GM23338 (cell line): ENCODE measurements at regions not wholly inside any gene's neighbourhood (a gene's known extent, or its start where the extent isn't known, plus 50 kb on each side); places are given as distances from the start of the nearest gene placed in this dataset.

ENCODE experiments used
- ATAC-seq: fragments of 200-7000 bp; cut with Tn5 transposase; 3 replicates; pipeline ENCODE4 v1.9.1; 2020
- DNase-seq: peaks from one replicate; pipeline ENCODE4 v3.0.0-alpha.2; 2015; ENCODE audit warnings: low spot score
- H2AFZ ChIP-seq: fragments of 200-600 bp; sonication (generic); 2 replicates; pipeline ENCODE4 v1.8.0; 2016; ENCODE audit warnings: antibody characterized with exemption, mild to moderate bottlenecking, moderate library complexity
- H3F3A ChIP-seq: fragments of 200-600 bp; sonication (generic); replicated peaks from 2 replicates; pipeline ENCODE4 v1.8.0; 2017; ENCODE audit warnings: antibody characterized with exemption, mixed run types, low read depth
- H3K27ac ChIP-seq: fragments of 200-600 bp; sonication (generic); 2 replicates; pipeline ENCODE4 v1.6.1; 2016; ENCODE audit warnings: low read depth
- H3K27me3 ChIP-seq: fragments of 200-600 bp; sonication (generic); 2 replicates; pipeline ENCODE4 v1.8.0; 2016; ENCODE audit warnings: mild to moderate bottlenecking, mixed run types, moderate library complexity; ENCODE audit not compliant: insufficient read depth
- H3K36me3 ChIP-seq: fragments of 200-600 bp; sonication (generic); 2 replicates; pipeline ENCODE4 v1.8.0; 2016; ENCODE audit warnings: mild to moderate bottlenecking; ENCODE audit not compliant: insufficient read depth
- H3K4me1 ChIP-seq: fragments of 200-600 bp; sonication (generic); 2 replicates; pipeline ENCODE4 v1.8.0; 2016; ENCODE audit warnings: mild to moderate bottlenecking, moderate library complexity; ENCODE audit not compliant: insufficient read depth
- H3K4me2 ChIP-seq: fragments of 200-600 bp; sonication (generic); 2 replicates; pipeline ENCODE4 v1.7.1; 2017; ENCODE audit warnings: mixed run types
- H3K4me3 ChIP-seq: fragments of 200-600 bp; sonication (generic); 2 replicates; pipeline ENCODE4 v1.6.1; 2016; ENCODE audit warnings: mixed run types
- H3K79me2 ChIP-seq: fragments of 200-600 bp; sonication (generic); replicated peaks from 2 replicates; pipeline ENCODE4 v1.8.0; 2017; ENCODE audit warnings: mild to moderate bottlenecking; ENCODE audit not compliant: insufficient read depth
- H3K9me2 ChIP-seq: fragments of 200-600 bp; sonication (generic); 2 replicates; pipeline ENCODE4 v1.8.0; 2017; ENCODE audit not compliant: insufficient read depth
- H4K20me1 ChIP-seq: fragments of 200-600 bp; sonication (generic); replicated peaks from 2 replicates; pipeline ENCODE4 v1.8.0; 2017; ENCODE audit warnings: mild to moderate bottlenecking; ENCODE audit not compliant: insufficient read depth
- H3K27ac Mint-ChIP-seq: 2 replicates; pipeline ENCODE4 v1.8.0; 2020; ENCODE audit warnings: inconsistent platforms, mild to moderate bottlenecking, moderate library complexity, mixed read lengths
- H3K27me3 Mint-ChIP-seq: 3 replicates; pipeline ENCODE4 v1.8.0; 2022; ENCODE audit warnings: low read depth, mild to moderate bottlenecking, moderate library complexity, mixed read lengths, inconsistent platforms; ENCODE audit not compliant: insufficient read depth, poor library complexity
- H3K36me3 Mint-ChIP-seq: 3 replicates; pipeline ENCODE4 v1.8.0; 2021; ENCODE audit warnings: low read depth, mild to moderate bottlenecking, inconsistent platforms, moderate library complexity, mixed read lengths
- H3K4me1 Mint-ChIP-seq: 3 replicates; pipeline ENCODE4 v1.8.0; 2020; ENCODE audit warnings: mild to moderate bottlenecking, inconsistent platforms, mixed read lengths
- H3K4me3 Mint-ChIP-seq: 3 replicates; pipeline ENCODE4 v1.8.0; 2021; ENCODE audit warnings: moderate library complexity, mild to moderate bottlenecking, inconsistent platforms, mixed read lengths
- H3K9me3 Mint-ChIP-seq: 3 replicates; pipeline ENCODE4 v1.8.0; 2020; ENCODE audit warnings: moderate library complexity, mild to moderate bottlenecking, inconsistent platforms, mixed read lengths
- CREB1 ChIP-seq: fragments of 250-450 bp; sonication (Bioruptor Pico); IDR thresholded peaks from 2 replicates; pipeline ENCODE4 v1.5.0; 2020; ENCODE audit warnings: low read depth, mild to moderate bottlenecking, moderate library complexity
- EZH2 ChIP-seq: fragments of 200-600 bp; sonication (generic); IDR thresholded peaks from one replicate; pipeline ENCODE4 v1.8.0; 2017; ENCODE audit warnings: antibody characterized with exemption, mild to moderate bottlenecking, low read depth; ENCODE audit not compliant: unreplicated experiment
- EZH2phosphoT487 ChIP-seq: fragments of 200-600 bp; sonication (generic); IDR thresholded peaks from one replicate; pipeline ENCODE4 v1.8.1; 2018; ENCODE audit warnings: antibody characterized with exemption; ENCODE audit not compliant: unreplicated experiment
- JUNB ChIP-seq: IDR thresholded peaks from one replicate; pipeline ENCODE4 v1.6.1; 2016; ENCODE audit warnings: antibody characterized with exemption; ENCODE audit not compliant: unreplicated experiment
- NANOG ChIP-seq: IDR thresholded peaks from 2 replicates; pipeline ENCODE4 v1.6.1; 2016; ENCODE audit warnings: antibody characterized with exemption, borderline replicate concordance
- POLR2AphosphoS5 ChIP-seq: IDR thresholded peaks from 2 replicates; pipeline ENCODE4 v1.6.1; 2016; ENCODE audit warnings: antibody characterized with exemption, low read depth
- STAT1 ChIP-seq: IDR thresholded peaks from one replicate; pipeline ENCODE4 v1.6.1; 2016; ENCODE audit warnings: antibody characterized with exemption; ENCODE audit not compliant: unreplicated experiment
- ZNF114 ChIP-seq: fragments of 250-450 bp; sonication (Bioruptor Pico); IDR thresholded peaks from 2 replicates; pipeline ENCODE4 v1.5.0; 2020; ENCODE audit warnings: mild to moderate bottlenecking, moderate library complexity
- ZNF331 ChIP-seq: fragments of 250-450 bp; sonication (Bioruptor Pico); IDR thresholded peaks from 2 replicates; pipeline ENCODE4 v1.5.0; 2020; ENCODE audit warnings: low read depth, mild to moderate bottlenecking, moderate library complexity
- TF ChIP-seq, protein P1 (sequence below), 2 experiments: fragments of 200-600 bp in 1 of 2; sonication (generic) in 1 of 2; conservative IDR thresholded peaks; 2 replicates each; pipeline versions ENCODE4 v1.5.1 to v1.6.1; 2016 to 2017; ENCODE audit warnings: antibody characterized with exemption in 2 of 2, low read depth in 2 of 2, mild to moderate bottlenecking in 2 of 2, moderate library complexity in 1 of 2
- TF ChIP-seq, protein P2 (sequence below): IDR thresholded peaks from 2 replicates; pipeline ENCODE4 v1.6.1; 2016; ENCODE audit warnings: antibody characterized with exemption
- TF ChIP-seq, protein P3 (sequence below): fragments of 250-450 bp; sonication (Bioruptor Pico); IDR thresholded peaks from 2 replicates; pipeline ENCODE4 v1.5.0; 2020; ENCODE audit warnings: mild to moderate bottlenecking, moderate library complexity
- TF ChIP-seq, protein P4 (sequence below): IDR thresholded peaks from one replicate; pipeline ENCODE4 v1.6.1; 2018; ENCODE audit warnings: antibody characterized with exemption; ENCODE audit not compliant: unreplicated experiment

DNA sequence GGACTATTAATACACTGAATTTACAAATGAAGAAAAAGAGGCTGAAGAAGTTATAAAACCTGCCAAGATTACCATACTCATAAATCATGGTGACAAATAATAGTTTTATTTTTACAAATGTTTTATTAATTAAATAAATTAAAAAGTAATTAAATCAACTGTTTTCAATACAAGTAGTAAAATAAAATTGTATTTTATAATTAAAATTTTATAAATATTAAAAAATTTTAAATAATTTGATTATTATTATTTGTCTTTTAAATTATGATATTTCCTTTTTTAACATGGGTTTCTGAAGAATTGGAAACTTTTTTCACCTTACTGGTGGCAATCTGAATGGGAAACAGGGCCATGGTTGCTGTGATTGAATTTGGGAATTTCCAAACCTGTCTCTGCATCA lies 177.3 kb upstream of the TSHZ2 start:
- Mint-ChIP-seq H3K9me3 (no peaks in the 10 kb centered on the region), H3K27ac (no peak overlapping the region), H3K36me3 (no peaks in the 10 kb centered on the region), H3K4me1 (no peaks in the 10 kb centered on the region), H3K27me3 (no peaks in the 10 kb centered on the region), H3K4me3 (no peak overlapping the region)
- Histone ChIP-seq H3K4me2 (no peak overlapping the region), H3K27me3 (no peaks in the 10 kb centered on the region), H4K20me1 (no peaks in the 10 kb centered on the region), H3K4me1 (no peaks in the 10 kb centered on the region), H3K4me3 (no peak overlapping the region), H3K79me2 (no peaks in the 10 kb centered on the region), H3F3A (no peaks in the 10 kb centered on the region), H3K9me2 (no peaks in the 10 kb centered on the region), H3K36me3 (no peaks in the 10 kb centered on the region), H3K27ac (no peak overlapping the region), H2AFZ (no peak overlapping the region)
- TF ChIP-seq STAT1, result no peak
- TF ChIP-seq ZNF114 (CRISPR knock-in tag), result no peak
- TF ChIP-seq EZH2, result no peak
- no peak for TF ChIP-seq JUNB
- TF ChIP-seq, protein P1, sequence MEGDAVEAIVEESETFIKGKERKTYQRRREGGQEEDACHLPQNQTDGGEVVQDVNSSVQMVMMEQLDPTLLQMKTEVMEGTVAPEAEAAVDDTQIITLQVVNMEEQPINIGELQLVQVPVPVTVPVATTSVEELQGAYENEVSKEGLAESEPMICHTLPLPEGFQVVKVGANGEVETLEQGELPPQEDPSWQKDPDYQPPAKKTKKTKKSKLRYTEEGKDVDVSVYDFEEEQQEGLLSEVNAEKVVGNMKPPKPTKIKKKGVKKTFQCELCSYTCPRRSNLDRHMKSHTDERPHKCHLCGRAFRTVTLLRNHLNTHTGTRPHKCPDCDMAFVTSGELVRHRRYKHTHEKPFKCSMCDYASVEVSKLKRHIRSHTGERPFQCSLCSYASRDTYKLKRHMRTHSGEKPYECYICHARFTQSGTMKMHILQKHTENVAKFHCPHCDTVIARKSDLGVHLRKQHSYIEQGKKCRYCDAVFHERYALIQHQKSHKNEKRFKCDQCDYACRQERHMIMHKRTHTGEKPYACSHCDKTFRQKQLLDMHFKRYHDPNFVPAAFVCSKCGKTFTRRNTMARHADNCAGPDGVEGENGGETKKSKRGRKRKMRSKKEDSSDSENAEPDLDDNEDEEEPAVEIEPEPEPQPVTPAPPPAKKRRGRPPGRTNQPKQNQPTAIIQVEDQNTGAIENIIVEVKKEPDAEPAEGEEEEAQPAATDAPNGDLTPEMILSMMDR (conservative IDR thresholded peaks at IDR 0.05; ENCODE audit: low read depth in 2 of 2), result no peak
- TF ChIP-seq, protein P2, sequence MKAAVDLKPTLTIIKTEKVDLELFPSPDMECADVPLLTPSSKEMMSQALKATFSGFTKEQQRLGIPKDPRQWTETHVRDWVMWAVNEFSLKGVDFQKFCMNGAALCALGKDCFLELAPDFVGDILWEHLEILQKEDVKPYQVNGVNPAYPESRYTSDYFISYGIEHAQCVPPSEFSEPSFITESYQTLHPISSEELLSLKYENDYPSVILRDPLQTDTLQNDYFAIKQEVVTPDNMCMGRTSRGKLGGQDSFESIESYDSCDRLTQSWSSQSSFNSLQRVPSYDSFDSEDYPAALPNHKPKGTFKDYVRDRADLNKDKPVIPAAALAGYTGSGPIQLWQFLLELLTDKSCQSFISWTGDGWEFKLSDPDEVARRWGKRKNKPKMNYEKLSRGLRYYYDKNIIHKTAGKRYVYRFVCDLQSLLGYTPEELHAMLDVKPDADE, result no peak
- TF ChIP-seq CREB1 (CRISPR knock-in tag), result no peak
- TF ChIP-seq, protein P3, sequence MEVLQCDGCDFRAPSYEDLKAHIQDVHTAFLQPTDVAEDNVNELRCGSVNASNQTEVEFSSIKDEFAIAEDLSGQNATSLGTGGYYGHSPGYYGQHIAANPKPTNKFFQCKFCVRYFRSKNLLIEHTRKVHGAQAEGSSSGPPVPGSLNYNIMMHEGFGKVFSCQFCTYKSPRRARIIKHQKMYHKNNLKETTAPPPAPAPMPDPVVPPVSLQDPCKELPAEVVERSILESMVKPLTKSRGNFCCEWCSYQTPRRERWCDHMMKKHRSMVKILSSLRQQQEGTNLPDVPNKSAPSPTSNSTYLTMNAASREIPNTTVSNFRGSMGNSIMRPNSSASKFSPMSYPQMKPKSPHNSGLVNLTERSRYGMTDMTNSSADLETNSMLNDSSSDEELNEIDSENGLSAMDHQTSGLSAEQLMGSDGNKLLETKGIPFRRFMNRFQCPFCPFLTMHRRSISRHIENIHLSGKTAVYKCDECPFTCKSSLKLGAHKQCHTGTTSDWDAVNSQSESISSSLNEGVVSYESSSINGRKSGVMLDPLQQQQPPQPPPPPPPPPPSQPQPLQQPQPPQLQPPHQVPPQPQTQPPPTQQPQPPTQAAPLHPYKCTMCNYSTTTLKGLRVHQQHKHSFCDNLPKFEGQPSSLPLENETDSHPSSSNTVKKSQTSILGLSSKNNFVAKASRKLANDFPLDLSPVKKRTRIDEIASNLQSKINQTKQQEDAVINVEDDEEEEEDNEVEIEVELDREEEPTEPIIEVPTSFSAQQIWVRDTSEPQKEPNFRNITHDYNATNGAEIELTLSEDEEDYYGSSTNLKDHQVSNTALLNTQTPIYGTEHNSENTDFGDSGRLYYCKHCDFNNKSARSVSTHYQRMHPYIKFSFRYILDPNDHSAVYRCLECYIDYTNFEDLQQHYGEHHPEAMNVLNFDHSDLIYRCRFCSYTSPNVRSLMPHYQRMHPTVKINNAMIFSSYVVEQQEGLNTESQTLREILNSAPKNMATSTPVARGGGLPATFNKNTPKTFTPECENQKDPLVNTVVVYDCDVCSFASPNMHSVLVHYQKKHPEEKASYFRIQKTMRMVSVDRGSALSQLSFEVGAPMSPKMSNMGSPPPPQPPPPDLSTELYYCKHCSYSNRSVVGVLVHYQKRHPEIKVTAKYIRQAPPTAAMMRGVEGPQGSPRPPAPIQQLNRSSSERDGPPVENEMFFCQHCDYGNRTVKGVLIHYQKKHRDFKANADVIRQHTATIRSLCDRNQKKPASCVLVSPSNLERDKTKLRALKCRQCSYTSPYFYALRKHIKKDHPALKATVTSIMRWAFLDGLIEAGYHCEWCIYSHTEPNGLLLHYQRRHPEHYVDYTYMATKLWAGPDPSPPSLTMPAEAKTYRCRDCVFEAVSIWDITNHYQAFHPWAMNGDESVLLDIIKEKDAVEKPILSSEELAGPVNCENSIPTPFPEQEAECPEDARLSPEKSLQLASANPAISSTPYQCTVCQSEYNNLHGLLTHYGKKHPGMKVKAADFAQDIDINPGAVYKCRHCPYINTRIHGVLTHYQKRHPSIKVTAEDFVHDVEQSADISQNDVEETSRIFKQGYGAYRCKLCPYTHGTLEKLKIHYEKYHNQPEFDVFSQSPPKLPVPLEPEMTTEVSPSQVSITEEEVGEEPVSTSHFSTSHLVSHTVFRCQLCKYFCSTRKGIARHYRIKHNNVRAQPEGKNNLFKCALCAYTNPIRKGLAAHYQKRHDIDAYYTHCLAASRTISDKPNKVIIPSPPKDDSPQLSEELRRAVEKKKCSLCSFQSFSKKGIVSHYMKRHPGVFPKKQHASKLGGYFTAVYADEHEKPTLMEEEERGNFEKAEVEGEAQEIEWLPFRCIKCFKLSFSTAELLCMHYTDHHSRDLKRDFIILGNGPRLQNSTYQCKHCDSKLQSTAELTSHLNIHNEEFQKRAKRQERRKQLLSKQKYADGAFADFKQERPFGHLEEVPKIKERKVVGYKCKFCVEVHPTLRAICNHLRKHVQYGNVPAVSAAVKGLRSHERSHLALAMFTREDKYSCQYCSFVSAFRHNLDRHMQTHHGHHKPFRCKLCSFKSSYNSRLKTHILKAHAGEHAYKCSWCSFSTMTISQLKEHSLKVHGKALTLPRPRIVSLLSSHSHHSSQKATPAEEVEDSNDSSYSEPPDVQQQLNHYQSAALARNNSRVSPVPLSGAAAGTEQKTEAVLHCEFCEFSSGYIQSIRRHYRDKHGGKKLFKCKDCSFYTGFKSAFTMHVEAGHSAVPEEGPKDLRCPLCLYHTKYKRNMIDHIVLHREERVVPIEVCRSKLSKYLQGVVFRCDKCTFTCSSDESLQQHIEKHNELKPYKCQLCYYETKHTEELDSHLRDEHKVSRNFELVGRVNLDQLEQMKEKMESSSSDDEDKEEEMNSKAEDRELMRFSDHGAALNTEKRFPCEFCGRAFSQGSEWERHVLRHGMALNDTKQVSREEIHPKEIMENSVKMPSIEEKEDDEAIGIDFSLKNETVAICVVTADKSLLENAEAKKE (CRISPR knock-in tag), result no peak
- TF ChIP-seq ZNF331 (CRISPR knock-in tag), result no peak
- TF ChIP-seq EZH2phosphoT487, result no peak
- TF ChIP-seq POLR2AphosphoS5, result no peak
- TF ChIP-seq, protein P4, sequence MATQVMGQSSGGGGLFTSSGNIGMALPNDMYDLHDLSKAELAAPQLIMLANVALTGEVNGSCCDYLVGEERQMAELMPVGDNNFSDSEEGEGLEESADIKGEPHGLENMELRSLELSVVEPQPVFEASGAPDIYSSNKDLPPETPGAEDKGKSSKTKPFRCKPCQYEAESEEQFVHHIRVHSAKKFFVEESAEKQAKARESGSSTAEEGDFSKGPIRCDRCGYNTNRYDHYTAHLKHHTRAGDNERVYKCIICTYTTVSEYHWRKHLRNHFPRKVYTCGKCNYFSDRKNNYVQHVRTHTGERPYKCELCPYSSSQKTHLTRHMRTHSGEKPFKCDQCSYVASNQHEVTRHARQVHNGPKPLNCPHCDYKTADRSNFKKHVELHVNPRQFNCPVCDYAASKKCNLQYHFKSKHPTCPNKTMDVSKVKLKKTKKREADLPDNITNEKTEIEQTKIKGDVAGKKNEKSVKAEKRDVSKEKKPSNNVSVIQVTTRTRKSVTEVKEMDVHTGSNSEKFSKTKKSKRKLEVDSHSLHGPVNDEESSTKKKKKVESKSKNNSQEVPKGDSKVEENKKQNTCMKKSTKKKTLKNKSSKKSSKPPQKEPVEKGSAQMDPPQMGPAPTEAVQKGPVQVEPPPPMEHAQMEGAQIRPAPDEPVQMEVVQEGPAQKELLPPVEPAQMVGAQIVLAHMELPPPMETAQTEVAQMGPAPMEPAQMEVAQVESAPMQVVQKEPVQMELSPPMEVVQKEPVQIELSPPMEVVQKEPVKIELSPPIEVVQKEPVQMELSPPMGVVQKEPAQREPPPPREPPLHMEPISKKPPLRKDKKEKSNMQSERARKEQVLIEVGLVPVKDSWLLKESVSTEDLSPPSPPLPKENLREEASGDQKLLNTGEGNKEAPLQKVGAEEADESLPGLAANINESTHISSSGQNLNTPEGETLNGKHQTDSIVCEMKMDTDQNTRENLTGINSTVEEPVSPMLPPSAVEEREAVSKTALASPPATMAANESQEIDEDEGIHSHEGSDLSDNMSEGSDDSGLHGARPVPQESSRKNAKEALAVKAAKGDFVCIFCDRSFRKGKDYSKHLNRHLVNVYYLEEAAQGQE, result no peak
- TF ChIP-seq NANOG, result no peak
- DNase-seq (no peak), ATAC-seq (no peak)
